ENCODE measurements at regions not wholly inside any gene's neighbourhood (a gene's known extent, or its start where the extent isn't known, plus 50 kb on each side); places are given as distances from the start of the nearest gene placed in this dataset.

- Histone ChIP-seq H3K4me1 (no peaks in the 10 kb centered on the region), H3K27ac (no peak overlapping the region), H3K27me3 (no peaks in the 10 kb centered on the region), H3K4me3 (no peak overlapping the region), H3K9me3 (no peaks in the 10 kb centered on the region), H3K36me3 (no peaks in the 10 kb centered on the region)
- TF ChIP-seq CTCF (IDR thresholded peaks at IDR 0.05): no peak
- no peak for DNase-seq (ENCODE audit: low spot score)
Measured at GRCh38 chr22:47739291-47740015, 977.0 kb downstream of the TBC1D22A start.

- DNase-seq (ENCODE audit: low spot score): no peak
- TF ChIP-seq CTCF (IDR thresholded peaks at IDR 0.05): no peak
- no peaks in the 10 kb centered on the region for H3K27me3 ChIP-seq
- no peaks in the 10 kb centered on the region for H3K4me1 ChIP-seq
- no peak overlapping the region for H3K4me3 ChIP-seq
- H3K36me3 ChIP-seq: no peaks in the 10 kb centered on the region
- no peak overlapping the region for H3K27ac ChIP-seq
- no peaks in the 10 kb centered on the region for H3K9me3 ChIP-seq
Measured at GRCh38 chr22:47738472-47739013, 976.1 kb downstream of the TBC1D22A start.

GRCh38 chr22:47736186-47737034, 974.0 kb downstream of the TBC1D22A start:
- Histone ChIP-seq H3K9me3 (no peaks in the 10 kb centered on the region), H3K27ac (no peak overlapping the region), H3K27me3 (no peaks in the 10 kb centered on the region), H3K4me1 (no peaks in the 10 kb centered on the region), H3K4me3 (no peak overlapping the region), H3K36me3 (no peaks in the 10 kb centered on the region)
- TF ChIP-seq CTCF (IDR thresholded peaks at IDR 0.05): no peak
- DNase-seq (ENCODE audit: low spot score): no peak

GRCh38 chr22:47734511-47734910, 972.1 kb downstream of the TBC1D22A start:
- H3K4me1 ChIP-seq: no peaks in the 10 kb centered on the region
- H3K9me3 ChIP-seq: peaks cover 0 to 12% of the 10 kb centered on the region in 2 donors
- no peaks in the 10 kb centered on the region for H3K36me3 ChIP-seq
- no peaks in the 10 kb centered on the region for H3K27me3 ChIP-seq
- no peak for TF ChIP-seq CTCF (IDR thresholded peaks at IDR 0.05)
- no peak overlapping the region for H3K27ac ChIP-seq
- no peak for DNase-seq (ENCODE audit: low spot score)
- no peak overlapping the region for H3K4me3 ChIP-seq

GRCh38 chr22:47727641-47728040, 965.2 kb downstream of the TBC1D22A start:
- no peaks in the 10 kb centered on the region for H3K27me3 ChIP-seq
- DNase-seq (ENCODE audit: low spot score): no peak
- no peaks in the 10 kb centered on the region for H3K4me1 ChIP-seq
- H3K36me3 ChIP-seq: no peaks in the 10 kb centered on the region
- no peak overlapping the region for H3K27ac ChIP-seq
- no peak overlapping the region for H3K4me3 ChIP-seq
- H3K9me3 ChIP-seq: peaks cover 0 to 12% of the 10 kb centered on the region in 2 donors
- no peak for TF ChIP-seq CTCF (IDR thresholded peaks at IDR 0.05)

All from right atrium auricular region (tissue), 2 donors.